ENCODE measurements at regions not wholly inside any gene's neighbourhood (a gene's known extent, or its start where the extent isn't known, plus 50 kb on each side); places are given as distances from the start of the nearest gene placed in this dataset.
A peak's percentile ranks its signal among the peaks of the same experiment; 100 is the strongest.

DNA sequence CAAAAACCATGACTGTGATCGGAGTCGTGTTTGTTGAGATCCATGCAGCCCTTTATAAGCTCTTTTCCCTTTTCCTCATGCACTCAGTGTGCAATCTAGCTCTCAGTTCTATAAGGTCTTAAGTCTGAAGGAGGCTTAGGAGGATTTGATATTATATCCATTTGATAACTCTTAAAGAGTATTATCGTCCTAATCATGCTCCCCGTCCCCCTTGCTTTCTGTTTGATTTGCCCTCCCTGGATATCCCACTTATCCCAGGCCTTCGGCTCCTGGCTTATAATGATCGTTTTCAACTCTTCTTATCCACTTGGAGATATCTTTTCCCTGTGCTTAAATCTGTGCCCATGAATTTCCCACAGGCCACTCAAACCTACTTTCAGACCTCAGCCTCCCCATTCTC lies 1917.7 kb upstream of the PIK3C3 start:
- DNase-seq (ENCODE audit: low spot score) (no peak), FAIRE-seq (no peak)

DNA sequence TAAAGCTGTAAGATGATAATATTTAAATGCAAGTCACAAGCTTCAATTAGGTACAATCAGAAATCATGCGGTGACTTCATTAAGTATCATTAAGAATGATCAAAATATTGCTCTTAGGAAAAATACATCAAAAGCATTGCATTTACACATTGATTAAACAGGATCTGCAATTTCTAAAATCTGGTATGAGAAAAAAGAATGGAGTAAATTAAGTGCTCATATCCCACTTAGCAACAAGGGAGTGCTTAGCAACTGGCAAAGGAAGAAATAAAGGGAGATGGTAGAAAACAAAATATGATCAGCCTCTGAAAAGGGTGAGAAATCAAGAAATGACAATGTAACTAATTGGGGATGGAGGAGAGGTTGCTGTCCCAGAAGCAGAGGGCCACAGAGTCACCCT lies 1918.2 kb upstream of the PIK3C3 start:
- FAIRE-seq = no peak
- no peak for DNase-seq (ENCODE audit: low spot score)

DNA sequence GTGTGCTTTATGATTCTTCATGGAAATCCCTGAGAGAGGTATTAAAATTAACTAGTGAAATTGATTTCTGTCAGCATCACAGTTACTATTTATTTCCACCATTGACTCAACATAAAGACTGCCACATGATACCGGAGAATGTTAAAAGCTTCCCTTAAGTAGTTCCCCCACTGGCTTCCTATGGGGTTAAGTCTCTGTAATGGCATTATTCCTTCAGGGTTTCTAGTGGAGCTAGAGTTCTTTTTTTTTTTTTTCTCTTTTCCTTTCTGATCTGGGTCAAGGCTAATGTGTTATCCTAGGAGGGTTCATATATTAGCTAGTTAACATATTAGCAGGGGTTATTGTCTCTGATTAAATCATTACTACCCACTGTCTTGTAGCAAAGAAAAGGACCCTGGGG lies 1919.1 kb upstream of the PIK3C3 start:
- FAIRE-seq (no peak), DNase-seq (ENCODE audit: low spot score) (no peak)

DNA sequence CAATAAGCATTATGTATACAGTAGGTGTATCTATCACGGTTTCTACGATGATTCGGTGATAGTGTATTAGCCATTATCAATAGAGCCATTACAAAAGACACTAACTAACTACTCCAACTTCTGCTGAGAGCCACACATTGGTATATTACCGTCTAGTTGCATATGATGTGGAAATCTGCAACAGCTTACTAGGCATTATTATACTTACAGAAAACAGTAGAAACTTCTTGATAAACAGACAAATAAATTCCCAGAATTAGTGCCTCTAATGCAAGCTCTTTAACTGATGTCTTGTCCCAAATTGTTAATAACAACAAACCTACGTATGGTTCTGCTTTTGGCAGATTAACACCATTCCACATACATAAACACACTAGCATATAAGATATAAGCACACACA lies 1923.0 kb upstream of the PIK3C3 start:
- DNase-seq (ENCODE audit: low spot score) (no peak), FAIRE-seq (no peak)

DNA sequence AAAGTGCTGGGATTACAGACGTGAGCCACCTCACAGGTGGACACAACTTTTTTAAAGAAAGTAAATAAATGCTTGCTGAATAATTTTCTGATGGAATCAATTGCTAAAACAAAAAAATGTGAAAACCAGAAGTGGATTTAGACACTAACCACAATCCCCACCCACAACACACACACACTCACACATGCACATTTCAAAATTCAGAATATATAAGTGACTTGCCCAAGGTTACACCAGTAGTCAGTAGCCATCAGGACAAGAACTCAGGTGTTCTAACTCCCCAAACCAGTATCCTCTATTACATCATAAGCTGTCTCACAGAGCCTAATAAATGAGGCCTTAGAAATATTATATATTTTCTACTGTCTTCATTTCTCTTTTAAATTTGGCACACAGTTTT lies 1923.6 kb upstream of the PIK3C3 start:
- DNase-seq (ENCODE audit: low spot score) = no peak
- FAIRE-seq = no peak

DNA sequence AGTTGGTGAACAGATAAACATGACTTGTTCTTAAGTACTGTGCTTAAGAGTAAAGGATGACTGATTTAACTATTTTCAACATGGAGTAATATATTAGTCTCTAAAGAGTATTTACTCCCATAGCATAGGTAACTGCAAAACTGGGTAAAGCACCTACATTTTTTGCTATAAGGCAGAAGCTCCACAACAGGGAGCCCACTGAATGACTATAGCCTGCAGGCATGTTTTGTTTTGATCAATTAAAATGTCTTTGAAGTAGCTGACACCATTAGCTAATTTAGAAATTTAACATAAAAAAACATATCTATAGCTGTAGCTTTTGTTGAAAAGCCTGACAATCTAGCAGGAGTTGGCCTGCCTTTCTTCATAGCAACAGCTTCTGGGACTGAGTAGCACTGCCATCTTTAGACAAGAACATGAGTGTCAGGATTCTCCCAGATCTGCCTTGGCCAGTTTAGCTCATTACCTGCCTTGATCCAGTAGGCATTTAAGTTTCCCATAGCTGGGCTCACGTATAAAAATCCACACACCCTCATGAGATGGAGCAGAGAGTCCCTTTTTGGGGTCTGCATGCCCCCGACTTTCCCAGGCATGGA lies 1935.1 kb upstream of the PIK3C3 start:
- FAIRE-seq = no peak
- DNase-seq (ENCODE audit: low spot score) = no peak

DNA sequence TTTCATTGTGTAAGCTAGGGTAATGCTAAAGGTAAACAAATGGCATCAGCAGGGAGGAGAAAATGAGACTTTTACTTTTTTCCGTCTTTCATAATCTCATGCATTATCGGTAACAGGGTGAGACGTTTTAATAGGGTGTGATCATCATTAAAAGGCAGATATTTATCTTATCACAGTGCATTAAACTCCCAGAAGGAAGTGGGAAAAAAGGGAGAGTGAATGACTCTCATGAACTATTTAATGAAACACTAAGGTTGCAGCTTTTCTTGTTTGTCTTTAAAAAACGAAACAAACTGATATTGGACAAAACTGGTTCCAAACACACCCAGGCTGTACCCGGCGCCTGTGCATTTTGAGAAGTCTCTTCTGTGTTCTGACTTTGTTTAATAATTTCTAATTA lies 1936.8 kb upstream of the PIK3C3 start:
- no peak for DNase-seq (ENCODE audit: low spot score)
- no peak for FAIRE-seq

DNA sequence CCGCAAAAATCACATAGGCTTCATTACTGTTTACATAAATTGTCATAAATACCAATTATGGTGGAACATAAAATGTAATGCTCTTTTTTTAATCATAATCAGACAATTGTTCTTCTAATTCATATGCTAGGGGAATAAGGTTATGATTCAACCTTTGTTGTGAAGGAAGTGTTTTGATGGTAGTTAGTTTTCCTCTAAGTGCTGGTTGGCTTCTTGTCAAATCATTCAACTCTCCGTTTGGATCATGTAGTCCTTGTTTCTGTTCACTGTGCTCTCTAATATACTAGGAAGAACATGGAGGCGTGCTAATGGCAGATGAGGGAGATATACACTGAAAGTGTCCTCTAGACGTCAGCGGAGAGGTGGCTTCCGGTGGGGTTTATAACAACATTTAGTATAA lies 1938.0 kb upstream of the PIK3C3 start:
- DNase-seq (ENCODE audit: low spot score) (no peak), FAIRE-seq (no peak)

DNA sequence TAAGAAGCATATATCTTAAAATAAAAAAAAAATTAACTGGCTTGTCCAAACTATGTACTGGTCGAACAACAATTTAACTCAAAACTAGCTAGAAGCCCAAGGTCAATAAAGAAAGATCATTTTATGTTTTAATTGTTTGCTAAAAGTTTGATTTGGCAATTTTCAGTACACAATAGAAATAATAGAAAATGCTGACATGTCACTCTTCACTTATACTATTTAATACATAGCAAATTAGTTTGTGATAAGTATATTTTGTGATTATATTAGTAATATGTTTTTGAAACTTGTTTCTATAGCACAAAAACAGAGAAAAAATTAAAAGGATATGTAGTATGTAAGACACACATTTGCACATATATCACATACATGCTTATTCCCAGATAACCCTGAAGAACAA lies 1938.6 kb upstream of the PIK3C3 start:
- DNase-seq (ENCODE audit: low spot score) (no peak), FAIRE-seq (no peak)

DNA sequence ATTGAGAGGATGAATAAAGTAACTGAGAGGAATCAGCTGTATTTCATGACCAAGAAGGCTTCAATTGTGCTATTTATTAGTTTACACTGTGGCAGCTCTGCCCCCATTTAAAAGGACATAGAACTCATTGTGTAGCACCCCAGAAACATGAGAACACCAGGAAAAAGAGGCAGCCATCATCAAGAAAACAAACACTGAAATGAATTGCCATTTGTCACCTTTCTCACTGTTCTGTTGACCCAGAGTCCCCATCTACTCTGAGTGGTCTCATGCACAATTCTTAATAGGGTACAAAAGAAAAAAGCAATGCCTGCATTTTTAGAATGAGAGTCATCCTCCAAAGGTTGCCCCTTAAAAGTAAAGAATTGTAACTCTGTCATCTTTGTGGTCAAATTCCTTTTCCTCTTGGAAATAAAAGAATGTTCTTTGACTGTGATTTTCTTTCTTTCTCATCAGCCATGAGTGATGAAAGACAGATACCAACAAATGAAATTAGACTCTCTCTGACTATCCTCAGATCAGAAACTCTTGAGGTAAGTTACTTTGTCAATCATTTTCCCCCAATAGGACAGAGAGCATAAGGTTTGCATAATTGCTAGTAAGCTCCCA lies 1941.9 kb upstream of the PIK3C3 start:
- peak; percentile 1 for DNase-seq (ENCODE audit: low spot score)
- no peak for FAIRE-seq

DNA sequence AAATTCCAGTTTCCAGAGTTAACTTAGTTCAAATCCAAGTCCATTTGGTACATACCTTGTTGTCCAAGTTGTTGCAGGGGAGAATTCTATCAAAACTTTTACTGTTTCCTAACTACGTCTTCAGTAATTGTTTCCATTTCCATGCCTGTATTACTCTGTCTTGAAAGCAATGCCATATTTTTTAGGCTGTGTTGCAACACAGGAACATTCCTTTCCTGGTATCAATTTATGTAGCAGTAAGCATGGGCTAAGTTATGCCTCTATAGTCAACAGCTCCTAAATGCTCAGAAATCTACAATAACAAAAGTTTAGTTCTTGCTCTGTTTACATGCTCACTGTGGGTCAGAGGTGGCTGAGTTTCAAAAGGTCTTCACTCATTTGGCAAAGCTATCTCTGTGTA lies 1943.8 kb upstream of the PIK3C3 start:
- no peak for DNase-seq (ENCODE audit: low spot score)
- FAIRE-seq = no peak

DNA sequence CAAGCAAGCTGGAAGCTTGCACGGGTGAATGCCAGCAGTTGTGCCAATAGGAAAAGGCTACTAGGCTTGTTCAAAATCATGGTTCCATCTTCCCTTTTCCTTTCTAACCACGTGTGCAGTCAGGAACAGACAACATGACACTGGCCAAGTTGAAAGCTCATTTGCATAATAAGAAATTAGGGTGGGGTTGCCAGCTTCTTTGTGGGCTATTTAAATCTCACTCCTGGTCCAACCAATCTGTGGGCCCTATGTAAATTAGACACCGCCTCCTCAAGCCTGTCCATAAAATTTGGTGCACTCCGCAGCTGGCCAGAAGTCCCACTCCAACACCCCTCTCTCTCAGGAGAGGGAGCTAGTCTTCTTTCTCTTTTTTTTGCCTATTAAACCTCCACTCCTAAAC lies 1948.4 kb upstream of the PIK3C3 start:
- FAIRE-seq = no peak
- no peak for DNase-seq (ENCODE audit: low spot score)

DNA sequence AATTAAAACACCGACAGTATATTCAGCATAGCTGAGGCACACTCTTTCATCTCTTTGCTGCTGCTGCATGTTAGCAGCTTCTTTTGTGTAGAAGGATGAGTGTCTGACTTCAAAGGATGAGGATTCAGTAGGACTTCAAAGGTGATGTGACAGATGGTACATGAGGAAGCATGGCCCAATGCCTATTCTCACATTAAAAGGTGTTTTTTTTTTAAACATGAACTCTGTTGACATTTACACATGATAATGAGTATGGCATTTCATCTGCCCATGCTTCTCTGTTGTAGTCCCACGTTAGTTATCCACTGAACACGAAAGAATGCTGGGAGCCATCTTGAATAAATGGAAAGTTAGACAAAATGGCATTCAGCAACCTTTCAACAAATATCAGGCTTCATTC lies 1950.8 kb upstream of the PIK3C3 start:
- FAIRE-seq (no peak), DNase-seq (ENCODE audit: low spot score) (no peak)

DNA sequence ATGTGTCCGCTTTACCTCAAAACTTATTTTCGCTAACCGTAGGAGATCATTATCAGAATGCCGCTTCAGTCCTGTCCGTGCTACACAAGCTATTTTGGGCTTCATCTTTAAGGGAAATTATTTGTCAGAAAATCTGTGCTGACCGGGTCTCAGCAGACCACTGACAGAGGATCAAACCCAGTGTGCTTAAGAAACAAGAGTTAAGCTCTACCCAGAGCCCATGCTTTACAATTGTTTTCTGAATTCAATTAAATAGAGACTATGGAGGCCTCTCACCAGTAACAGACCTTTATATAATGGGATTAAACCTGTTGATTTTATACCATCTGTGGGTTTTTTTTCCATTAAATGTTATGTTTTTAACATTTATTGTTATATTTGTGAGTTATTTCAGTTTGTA lies 1956.7 kb upstream of the PIK3C3 start:
- DNase-seq (ENCODE audit: low spot score) = no peak
- FAIRE-seq = no peak

DNA sequence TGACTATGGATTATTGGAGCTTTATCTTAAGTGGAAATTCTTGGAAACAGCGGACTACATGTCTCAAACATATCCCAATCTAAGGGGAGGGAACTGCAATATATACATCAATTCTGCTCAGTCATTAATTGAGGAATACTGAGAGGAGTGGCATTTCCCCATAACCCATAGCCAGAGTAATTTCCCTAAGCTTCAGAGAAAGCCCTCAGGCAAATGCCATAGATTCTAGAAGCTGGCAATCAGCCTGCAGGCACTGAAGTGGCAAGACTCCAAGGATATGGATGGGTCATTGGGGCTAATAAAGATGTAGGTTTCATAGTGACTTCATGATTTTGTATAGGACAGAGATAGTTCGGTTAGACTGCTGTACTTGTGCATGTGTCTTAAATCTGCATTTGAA lies 1960.5 kb upstream of the PIK3C3 start:
- FAIRE-seq = no peak

DNA sequence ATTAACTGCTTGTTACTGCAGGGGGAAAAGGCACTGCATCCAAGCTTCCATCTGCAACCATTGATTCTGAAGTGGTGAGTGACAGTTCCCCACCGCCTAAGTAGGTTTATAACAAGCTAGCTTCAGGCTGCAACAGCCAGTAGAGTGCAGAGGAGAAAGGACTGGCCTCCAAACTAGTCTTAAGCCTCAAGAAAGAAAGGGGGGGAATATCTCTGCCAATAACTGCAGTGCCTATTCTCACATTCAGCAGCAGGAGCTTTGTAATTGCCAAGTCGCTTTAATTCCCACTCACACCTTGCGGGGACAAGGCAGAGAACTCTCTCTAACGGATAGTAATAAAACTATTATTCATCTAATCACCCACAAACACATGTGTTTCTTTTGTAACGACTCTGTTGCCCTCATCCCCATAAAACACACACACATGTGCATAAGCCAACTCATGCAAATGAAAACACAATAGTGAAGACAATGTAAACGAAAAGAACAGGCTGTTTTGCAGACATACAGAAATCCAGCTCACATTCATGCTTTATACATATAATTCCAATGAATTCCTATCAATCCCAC lies 1963.3 kb upstream of the PIK3C3 start:
- no peak for DNase-seq (ENCODE audit: low spot score)
- no peak for FAIRE-seq

More for the DNA sequence above, 1960.5 kb upstream of the PIK3C3 start:
- no peak for DNase-seq (ENCODE audit: low spot score)

DNA sequence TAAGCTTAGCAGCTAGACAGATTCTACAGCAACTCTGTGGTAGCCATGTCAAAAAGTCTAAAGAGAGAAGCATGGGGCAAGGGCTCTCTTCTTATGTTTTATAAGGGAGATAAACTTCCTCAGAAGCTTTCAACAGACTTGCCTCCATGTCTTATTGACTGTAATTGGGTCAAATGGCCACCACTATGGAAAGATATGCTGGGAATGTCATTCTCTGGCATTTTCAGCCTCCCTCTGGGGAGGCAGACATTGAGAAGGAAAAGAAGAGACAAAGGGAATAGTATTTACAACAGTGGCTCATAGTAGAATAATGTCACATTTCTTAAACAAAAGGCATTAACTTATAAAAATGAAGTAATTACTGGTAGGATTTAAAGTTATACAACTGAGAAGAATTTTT lies 1964.5 kb upstream of the PIK3C3 start:
- FAIRE-seq (no peak), DNase-seq (ENCODE audit: low spot score) (no peak)

DNA sequence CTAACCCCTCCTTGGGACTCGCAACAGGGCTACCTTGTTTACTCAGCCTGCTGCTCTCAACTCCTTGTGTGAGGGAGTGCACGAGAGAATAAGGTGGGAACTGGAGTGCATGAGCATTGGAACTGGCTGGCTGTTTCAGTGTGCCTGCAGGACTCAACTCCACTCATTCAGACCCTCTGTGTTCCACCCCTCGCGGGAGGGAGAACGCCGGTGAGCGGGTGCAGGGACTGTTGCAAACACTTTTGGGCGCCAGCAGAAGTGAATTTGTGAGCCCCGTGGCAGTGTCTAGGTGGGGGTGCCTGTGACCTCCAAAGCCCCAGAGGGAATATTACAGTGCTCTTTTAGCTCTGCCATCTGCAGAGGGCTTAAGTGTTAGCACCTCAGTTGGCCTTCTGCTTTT lies 1978.3 kb upstream of the PIK3C3 start:
- FAIRE-seq = no peak
- no peak for DNase-seq (ENCODE audit: low spot score)

DNA sequence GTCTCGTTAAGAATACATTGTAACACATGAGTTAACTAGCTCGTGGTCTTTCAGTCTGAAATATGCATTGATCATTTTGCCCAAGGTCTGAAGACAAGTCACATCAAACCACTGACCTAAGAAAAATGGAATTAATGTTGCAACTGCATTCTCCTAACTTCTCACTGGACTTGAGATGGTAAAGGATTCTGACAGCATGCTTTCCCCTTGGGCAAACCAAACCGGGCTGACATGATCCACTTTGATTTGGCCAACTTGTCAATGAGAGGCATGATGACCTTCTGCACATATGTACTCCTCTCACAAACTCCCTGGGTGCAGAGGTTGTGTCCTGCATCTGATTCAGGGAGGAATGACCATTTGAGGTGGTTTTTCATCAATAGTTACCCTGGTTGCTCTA lies 1982.5 kb upstream of the PIK3C3 start:
- no peak for DNase-seq (ENCODE audit: low spot score)
- no peak for FAIRE-seq

DNA sequence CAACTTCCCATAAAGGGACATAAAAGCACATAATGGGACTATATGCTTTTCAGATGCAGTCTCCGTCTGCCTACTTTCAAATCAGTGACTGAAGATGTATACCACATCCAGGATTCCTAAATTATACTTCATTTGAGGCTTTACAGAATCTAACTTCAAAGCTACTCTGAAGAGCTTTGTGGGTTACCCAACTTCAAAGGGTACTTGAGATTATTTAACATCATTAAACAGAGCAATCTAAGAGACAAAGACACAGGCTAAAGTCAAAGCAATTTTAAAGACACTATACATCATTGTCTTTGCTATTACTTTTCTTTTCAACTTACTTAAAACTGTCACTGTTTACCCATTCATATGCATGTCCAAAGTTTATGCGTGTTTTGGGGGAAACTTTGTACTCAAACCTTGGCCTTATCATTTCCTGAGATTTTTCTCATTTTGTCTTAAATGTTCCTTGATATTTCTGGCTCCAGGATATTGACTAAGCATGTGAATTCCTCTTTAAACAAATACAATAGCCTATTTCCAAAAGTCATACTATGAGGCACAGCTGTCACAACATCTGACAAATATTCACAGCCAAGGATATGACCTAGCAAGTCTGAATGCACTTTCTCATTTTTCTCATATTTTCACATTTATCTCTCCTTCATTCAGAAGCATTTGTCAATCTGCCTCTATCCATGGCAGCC lies 1985.1 kb upstream of the PIK3C3 start:
- no peak for FAIRE-seq

DNA sequence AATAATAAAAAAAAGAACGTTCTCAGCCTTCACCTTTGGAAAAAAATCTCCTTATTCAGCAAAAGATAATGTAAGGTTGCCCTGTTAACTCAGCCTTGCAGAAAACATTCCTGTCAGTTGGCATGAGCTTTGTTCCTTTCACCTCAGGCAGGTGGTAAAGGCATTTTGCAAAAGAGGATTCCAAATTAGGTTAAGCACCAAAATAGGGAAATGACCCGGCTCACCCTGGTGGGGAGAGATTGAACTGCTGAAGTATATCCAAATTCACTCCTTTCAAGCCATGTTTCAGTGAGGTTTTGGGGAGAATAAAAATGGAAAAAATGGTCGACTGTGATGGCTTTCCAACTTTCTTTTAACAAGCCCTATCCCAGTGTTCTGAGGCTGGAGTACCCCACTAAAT lies 1988.8 kb upstream of the PIK3C3 start:
- DNase-seq (ENCODE audit: low spot score) (no peak), FAIRE-seq (no peak)

More for the DNA sequence above, 1985.1 kb upstream of the PIK3C3 start:
- DNase-seq (ENCODE audit: low spot score) = no peak

DNA sequence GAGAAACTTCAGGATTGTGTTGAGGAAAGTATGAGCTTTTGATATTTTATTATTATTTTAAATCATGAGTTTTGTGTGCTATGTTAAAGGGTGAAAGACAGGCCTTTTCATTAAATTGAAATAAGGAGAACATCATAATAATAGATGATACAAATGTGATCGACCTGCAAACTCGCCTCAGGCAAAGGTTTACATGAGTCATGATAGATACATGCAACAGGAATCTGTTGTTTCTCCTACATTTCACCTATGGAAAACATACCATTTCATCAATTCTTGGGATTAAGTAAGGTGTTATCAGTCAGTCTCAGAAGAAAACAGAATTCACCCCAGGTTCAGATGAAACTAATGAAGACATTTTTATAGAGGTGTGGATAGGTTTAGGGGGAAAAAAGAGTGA lies 1992.5 kb upstream of the PIK3C3 start:
- FAIRE-seq (no peak), DNase-seq (ENCODE audit: low spot score) (no peak)

DNA sequence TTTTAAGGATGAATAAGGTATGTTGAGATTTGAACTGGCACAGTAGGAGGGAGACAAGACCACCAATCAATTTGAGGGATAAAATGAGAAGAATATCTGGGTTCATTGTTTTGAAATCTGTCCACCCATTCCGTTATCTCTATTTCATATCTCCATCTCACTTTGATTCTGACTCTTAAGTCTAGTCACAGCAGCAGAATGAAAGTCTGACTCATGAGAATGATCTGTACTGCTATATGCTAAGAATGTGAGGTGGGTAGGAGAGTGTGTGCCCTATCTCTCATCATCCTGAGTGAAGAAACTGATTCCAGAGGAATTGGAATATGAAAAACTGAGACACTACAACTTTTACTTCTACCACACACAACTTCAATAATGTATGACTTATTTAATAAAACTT lies 1994.5 kb upstream of the PIK3C3 start:
- no peak for DNase-seq (ENCODE audit: low spot score)
- FAIRE-seq = no peak
